Inferior parietal cortex (tissue), 1 donor: ENCODE measurements at regions not wholly inside any gene's neighbourhood (a gene's known extent, or its start where the extent isn't known, plus 50 kb on each side); places are given as distances from the start of the nearest gene placed in this dataset.
"Not testable (repeated sequence)": the region's sequence is repeated elsewhere in the genome, so short reads cannot be mapped to it uniquely, and the experiment has no call there.

Source experiments
- DNase-seq: peaks from one replicate; pipeline ENCODE4 v3.0.0-alpha.2; 2016; ENCODE audit errors: extremely low spot score

DNA sequence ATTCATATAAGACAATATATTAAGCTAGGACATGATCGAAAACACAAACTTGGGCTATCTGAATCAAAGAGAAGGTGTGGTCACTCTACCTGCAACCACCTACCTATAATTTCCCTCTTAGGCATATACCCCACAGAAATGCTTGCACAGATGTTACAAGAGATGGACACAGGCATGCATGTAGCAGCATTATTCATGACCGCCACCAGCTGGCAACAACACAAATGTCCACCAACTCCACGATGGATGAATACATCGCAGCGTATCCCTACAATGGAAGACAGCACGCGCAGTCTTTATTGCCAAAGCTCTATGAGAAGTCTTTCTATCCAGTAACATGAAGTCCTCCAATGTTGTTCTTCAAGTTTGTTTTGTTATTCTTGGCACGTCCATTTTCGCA lies 90.8 kb downstream of the ARL4C start:
- DNase-seq: no peak

DNA sequence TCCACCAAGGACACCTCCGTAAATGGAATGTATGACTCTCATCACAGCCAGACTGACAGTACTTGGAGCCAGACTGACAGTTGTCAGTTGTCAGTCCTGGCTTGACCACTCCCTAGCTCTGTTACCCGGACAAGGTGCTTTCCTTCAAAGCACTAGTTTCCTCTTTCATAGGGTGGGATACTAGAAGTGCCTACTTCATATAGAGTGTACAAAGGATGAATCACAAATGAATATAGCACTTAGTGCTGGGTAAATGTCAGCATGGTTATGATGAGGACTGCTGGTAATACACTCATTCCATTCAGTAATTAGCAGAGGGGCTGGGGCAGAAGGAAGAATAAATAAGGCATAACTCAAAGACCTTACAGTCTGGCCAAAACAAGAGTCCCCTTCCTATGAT lies 91.4 kb downstream of the ARL4C start:
- no peak for DNase-seq

GRCh38 chr2:234404957-234405356 lies 91.9 kb downstream of the ARL4C start:
- DNase-seq: no peak

GRCh38 chr2:234403751-234404150 lies 93.1 kb downstream of the ARL4C start:
- no peak for DNase-seq

DNA sequence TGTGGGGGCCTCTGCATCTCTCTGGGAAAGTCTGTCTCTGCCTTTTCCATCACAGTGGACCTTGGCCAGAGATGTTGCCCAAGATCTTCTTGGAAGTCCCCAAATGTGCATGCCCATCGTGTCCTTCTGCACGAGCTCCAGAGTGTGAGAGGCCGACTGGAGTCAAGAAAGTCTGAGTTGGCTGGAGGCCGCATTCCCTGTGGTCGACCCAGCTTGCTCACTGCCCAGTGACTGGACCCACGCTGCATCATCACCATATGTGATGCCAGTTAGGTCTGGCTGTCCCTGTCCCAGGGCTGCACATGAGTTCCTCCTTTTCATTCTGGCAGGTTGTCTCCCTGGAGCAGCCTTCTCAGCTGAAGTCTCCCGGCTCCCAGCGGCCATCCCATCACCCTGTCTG lies 93.8 kb downstream of the ARL4C start:
- no peak for DNase-seq

- DNase-seq: no peak
Observed at GRCh38 chr2:234401426-234401825, 95.5 kb downstream of the ARL4C start.

- DNase-seq: no peak
Observed at GRCh38 chr2:234399451-234400246, 97.2 kb downstream of the ARL4C start.

DNA sequence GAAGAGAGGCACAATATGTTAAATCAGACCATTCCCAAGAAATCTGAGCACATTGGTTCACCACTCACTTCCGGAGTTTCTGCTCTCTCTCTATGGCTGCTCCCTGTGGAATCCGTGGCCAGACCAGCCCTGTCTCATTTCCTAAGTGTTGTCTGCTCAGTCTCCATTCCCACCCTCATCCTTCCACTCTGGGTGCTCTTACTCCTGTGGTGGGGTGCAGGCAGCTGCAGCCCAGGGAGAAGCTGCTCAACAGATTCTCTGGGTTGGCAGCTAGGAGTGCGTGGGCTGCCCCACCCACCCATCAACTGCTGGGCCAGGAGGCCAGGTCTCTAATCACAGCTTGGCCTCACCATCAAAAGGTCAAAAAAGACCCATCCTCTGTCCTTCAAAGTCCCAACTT lies 98.3 kb downstream of the ARL4C start:
- no peak for DNase-seq

GRCh38 chr2:234395891-234396420 lies 100.9 kb downstream of the ARL4C start:
- no peak for DNase-seq

- no peak for DNase-seq
Observed at GRCh38 chr2:234394450-234394849, 102.4 kb downstream of the ARL4C start.

- DNase-seq: no peak
Observed at GRCh38 chr2:234393354-234393753, 103.5 kb downstream of the ARL4C start.

GRCh38 chr2:234392041-234392615 lies 104.8 kb downstream of the ARL4C start:
- DNase-seq: no peak

- no peak for DNase-seq
Observed at GRCh38 chr2:234391625-234392024, 105.3 kb downstream of the ARL4C start.

DNA sequence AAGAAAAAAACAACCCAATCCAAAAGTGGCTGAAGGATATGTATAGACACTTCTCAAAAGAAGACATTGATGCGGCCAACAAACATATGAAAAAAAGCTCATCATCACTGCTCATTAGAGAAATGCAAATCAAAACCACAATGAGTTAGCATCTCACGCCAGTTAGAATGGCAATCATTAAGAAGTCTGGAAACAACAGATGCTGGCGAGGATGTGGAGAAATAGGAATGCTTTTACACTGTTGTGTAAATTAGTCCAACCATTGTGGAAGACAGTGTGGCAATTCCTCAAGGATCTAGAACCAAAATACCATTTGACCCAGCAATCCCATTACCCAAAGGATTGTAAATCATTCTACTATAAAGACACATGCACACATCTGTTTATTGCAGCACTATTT lies 107.2 kb downstream of the ARL4C start:
- not testable (repeated sequence) for DNase-seq

DNA sequence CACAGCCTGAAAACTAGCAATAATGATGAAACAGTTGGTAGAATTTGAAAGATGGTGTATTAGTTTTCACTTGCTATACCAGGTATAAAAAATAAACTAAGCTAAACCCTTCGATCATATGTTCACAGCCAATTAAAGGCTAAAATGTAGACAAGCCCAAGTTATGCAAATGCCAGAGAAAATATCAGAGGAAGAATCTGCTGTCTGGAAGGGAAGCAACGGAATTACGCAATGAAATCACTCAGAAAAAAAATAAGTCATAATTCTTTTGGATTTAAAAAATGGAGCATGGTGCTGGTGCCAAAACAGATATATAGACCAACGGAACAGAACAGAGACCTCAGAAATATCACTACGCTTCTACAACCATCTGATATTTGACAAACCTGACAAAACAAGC lies 108.3 kb downstream of the ARL4C start:
- no peak for DNase-seq

- DNase-seq: no peak
Observed at GRCh38 chr2:234386971-234387370, 109.9 kb downstream of the ARL4C start.

GRCh38 chr2:234382131-234382530 lies 114.8 kb downstream of the ARL4C start:
- no peak for DNase-seq

DNA sequence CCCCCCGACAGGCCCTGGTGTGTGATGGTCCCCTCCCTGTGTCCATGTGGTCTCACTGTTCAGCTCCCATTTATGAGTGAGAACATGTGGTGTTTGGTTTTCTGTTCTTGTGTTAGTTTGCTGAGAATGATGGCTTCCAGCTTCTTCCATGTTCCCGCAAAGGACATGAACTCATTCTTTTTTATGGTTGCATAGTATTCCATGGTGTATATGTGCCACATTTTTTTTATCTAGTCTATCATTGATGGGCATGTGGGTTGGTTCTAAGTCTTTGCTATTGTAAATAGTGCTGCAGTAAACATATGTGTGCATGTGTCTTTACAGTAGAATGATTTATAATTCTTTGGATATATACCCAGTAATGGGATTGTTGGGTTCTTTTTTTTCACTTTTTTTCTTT lies 117.9 kb downstream of the ARL4C start:
- DNase-seq: not testable (repeated sequence)

DNA sequence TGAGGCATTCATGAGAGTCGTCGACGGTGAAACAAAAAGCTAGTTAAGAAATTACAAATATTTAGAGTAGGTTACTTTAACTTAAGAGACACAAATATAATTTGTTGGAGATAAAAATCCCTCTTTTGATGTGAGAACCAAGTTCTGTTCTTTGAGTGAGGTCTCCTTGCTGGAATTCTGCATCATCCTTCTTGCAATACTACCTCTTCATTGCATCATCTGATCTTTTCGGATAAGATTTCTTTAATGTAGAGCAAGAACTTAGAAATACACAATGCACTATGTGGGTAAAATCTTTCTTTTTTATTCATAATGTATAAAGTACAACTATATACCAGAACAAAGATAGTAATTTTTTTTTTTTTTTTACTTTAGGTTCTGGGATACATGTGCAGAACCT lies 118.4 kb downstream of the ARL4C start:
- no peak for DNase-seq

- no peak for DNase-seq
Observed at GRCh38 chr2:234377761-234378391, 119.0 kb downstream of the ARL4C start.

DNA sequence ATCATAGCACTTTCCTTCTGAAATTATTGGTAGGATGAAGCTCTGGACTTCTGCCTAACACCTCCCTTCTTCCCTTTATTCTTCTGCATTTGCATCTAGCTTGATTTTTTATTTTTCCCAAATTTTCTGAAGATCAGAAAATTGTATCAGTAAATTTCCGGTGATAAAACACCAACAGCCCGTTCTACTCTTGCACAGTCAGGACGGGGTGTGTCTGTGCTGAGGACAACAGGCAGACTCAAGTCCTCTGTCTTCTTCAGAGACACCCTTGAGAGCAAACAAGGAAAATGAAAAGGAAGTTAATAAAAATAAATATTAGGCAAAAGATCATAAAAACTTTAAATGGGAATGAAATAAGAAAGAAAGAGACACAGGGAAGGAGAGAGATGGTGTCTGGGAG lies 120.7 kb downstream of the ARL4C start:
- DNase-seq: no peak

DNA sequence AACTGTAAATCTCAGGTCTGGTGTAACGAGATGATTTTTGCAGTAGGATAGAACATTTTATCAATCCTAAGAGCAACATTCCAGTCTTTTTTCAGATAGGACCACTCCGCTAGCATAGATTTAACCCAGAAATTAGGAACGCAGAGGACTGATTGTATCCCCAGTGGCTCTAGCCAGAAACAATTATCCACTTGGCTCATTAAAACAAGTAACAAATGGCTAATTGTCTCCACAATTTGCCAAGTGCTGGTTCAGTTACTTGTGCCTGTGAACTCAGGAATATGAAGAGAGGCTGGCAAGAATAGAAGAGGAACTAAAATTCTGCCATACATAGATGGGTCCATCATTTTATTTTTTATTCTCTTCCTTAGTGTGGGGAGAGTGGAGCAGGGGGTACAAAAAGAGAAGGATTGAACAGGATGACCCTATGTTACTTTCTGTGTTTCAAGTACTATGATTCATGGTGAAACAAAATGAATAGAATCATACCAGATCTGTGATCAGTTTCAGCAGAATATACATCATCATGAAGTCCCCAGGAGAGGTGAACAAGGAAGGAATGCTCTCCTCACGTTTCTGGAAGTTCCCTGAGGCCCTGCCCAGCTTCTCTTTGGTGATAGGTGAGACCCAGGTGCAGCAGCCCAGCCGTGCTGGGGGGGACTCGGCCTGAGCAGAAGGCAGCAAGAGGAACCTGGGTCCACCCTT lies 121.6 kb downstream of the ARL4C start:
- peak; percentile 32 for DNase-seq
